D341Med (cell line): ENCODE measurements at regions not wholly inside any gene's neighbourhood (a gene's known extent, or its start where the extent isn't known, plus 50 kb on each side); places are given as distances from the start of the nearest gene placed in this dataset.
"Not testable (repeated sequence)": the region's sequence is repeated elsewhere in the genome, so short reads cannot be mapped to it uniquely, and the experiment has no call there.

Experiments
- DNase-seq: peaks from one replicate; pipeline ENCODE4 v3.0.0; 2012; ENCODE audit warnings: low spot score

GRCh38 chr18:39360072-39360471 is 1794.5 kb upstream of the CELF4 start:
- DNase-seq, result no peak

DNA sequence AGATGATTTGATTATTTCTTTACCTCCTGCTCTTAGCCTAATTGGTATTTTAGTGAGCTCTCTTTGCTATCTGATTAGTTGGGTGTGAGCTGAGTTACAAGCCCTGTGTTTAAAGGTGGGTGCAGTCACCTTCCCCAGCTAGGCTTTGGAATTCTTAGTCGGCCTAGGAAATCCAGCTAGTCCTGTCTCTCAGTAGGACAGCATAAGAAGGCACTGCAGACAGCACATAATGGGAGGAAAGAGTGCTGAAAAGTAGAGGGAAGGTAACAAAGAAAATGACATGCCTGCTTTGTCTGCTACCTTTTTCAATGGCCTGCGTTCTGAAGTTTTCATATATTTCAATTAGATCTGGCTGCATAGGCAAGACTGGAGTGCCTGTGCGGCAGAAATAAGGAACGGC is 1794.0 kb upstream of the CELF4 start:
- no peak for DNase-seq

DNA sequence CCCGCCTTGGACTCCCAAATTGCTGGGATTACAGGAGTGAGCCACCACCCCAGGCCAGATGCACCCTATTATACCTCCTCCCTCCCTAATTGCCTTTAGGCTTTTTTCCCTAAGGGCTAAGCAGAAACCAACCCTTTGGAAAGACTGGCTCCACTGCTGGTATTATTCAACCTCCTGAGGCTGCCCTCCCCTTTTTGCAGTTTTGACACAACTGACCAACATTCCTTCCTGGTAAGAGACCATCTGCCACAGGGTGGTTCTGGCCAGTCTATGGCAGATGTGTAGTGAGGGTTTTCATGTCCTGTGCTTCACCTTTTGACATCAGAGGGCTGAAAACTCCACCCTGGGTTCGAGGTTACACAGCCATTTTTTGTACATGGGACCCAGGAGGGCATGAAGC is 1785.3 kb upstream of the CELF4 start:
- DNase-seq, result no peak

DNA sequence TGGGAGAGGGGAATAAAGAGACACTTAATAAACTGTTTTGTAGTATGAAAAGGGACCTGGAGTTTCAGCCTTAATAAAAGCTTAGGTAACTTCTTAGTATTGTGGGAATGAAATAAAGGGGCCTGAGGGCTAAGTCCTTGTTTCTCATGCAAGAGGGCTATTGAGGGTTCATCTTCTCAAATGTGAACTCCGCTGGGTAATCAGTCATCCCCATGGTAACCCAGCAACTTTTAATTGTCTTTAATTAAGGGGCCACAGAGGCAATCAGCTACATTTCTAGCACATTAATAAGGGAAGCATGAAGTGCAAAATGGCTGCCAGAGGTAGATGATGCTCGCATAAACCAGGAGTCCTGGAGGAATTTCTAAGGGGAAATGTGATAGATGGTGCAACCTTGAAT is 1784.2 kb upstream of the CELF4 start:
- no peak for DNase-seq

DNA sequence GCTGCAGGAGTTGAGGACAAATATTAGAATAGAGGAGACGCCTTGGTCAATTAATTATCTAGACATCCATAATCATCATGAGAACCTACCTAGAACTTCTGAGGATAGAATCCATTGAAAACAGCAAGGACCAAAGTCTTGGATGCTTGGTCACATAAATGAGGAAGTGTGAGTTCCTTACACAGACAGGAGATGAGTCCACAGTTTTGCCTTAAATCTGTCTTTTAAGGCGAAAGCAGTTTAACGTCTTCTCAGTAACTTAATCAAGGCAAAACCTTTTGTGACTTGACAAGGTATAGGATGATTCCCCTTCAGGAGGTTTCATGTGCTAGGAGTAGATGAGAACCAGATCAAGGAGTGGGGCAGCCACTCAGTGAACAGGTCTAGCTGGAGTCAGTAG is 1783.2 kb upstream of the CELF4 start:
- DNase-seq, result no peak

- DNase-seq, result no peak
These were observed 1782.1 kb upstream of the CELF4 start for GRCh38 chr18:39347701-39348100.

DNA sequence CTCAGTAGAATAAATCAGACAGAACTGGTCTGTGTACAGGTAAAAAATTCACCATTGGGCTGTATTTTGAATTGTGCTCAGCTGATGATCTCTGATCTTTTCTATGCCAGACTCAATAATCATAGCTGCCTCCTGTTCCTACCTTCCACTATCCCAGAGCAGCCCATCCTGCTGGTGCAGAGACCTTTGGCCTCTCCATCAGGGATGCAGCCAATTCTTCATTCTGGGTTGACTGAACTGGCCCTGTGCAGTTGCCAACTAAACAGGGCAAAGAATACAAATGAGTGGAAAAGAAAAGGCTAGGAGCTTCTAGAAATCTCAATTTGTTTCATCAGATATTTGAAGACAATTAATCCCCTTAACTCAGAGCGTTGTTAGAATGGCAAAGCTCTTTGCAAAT is 1781.3 kb upstream of the CELF4 start:
- DNase-seq, result no peak

GRCh38 chr18:39345321-39345720 is 1779.7 kb upstream of the CELF4 start:
- DNase-seq, result no peak

DNA sequence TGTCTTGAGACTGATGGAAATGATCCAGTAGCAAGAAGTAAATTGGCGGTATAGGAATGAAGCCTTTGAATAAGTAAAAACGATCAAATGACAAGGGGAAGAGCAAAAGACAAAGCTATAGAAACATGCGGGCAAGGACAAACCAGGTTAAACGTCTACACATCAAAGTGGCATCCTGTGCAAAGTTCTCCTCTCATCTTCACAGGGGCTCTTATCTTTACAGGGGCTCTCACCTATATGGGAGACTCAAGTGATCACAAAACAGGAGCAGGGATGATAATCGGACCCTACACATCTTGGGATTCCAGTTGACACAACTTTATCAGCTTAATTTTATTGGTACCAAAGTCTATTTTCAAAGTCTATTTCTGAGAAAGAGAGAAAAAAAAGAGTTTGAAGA is 1778.9 kb upstream of the CELF4 start:
- no peak for DNase-seq

GRCh38 chr18:39341129-39341528 is 1775.5 kb upstream of the CELF4 start:
- DNase-seq, result no peak

DNA sequence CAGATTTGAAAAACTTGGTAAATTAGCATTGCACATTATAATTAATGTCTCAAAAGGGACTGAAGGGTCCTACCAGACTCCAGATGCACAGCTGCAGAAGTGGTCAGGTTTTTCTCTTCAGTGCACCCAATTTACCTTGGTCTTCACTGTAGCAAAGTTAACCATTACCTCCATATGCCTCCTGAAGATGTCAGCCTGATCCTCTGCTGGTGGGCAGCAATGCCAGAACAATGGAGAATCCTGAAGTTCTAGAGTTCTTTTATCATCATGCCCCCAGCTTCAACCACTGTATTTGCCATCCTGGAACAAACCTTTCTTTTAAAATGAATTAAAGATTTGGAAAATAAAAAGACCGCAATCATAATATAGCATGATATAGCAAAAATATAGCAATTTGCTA is 1774.8 kb upstream of the CELF4 start:
- no peak for DNase-seq

GRCh38 chr18:39329496-39330275 is 1764.1 kb upstream of the CELF4 start:
- no peak for DNase-seq

DNA sequence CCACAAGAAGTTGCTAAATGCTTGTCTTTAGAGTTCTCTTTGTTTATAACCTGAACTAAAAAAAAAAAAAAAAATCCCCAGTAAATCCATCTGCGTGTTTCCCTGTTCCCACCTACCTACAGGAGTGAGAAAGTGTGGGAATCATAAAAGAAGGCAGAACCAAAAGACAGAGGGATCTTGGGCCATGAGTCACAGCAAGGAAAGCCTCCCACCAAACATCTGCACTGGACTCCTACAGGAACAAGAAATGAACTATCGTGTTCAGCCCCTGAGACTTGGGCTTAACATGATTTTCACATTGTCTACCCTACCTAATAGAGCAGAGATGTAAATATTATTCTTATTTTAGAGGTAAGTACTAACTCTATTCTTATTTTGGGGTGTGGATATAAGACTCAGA is 1761.2 kb upstream of the CELF4 start:
- no peak for DNase-seq

GRCh38 chr18:39325973-39326372 is 1760.4 kb upstream of the CELF4 start:
- DNase-seq, result no peak

DNA sequence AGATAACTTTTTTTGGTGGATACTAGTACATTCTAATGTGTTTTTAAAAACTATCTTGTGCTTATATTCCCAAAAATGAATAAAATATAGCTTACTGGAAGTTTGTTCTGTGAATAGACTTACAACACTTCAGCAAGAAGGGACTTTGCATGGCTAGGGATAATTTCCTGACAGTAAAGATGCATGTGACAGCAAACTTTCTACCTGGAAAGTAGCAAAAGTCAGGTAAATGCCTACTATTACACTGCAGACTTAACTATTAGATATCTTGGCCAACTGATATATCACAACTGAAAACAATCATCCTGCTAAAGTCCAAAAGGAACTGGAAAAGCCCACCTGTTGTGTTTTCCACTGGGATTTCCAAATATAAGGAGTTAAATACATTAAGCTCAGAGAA is 1753.5 kb upstream of the CELF4 start:
- no peak for DNase-seq

GRCh38 chr18:39318462-39318861 is 1752.9 kb upstream of the CELF4 start:
- DNase-seq, result no peak

- DNase-seq, result no peak
These were observed 1752.4 kb upstream of the CELF4 start for GRCh38 chr18:39318008-39318407.

DNA sequence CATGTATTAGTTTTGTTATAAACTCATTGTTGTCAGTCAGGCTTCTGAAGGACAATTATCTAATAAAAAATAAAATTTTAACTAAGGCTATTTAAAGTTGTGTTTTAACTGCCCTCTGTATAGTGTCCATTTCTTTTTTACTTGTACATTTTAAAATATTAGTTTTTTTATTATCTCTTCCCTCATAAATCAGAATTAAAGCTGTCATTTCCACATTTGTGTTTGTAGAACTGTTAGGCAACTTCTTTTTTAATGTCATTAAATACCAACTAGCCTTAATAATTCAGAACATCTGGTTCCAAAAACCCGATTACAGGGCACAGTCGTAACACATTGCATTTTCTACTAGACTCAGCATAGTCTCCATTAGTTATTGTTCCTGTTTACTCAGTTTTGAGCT is 1749.0 kb upstream of the CELF4 start:
- DNase-seq, result no peak

DNA sequence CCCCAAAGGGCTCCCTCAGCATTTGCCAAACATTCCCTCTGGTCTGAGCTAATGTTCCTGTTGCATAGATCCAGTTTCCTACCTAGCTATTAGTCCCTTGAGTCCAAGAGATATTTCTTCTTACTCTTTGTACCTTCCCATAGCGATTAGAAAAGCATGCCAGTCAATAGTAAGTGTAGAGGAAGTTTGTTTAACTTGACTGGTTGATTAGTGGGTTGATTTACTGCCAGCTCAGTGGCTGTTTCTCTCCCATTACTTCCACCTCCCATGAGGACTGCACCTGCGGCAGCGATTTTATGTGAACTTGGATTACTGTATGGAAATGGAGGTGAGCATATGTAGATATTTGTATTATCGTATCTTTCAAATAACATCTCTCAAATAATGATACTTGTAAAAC is 1748.4 kb upstream of the CELF4 start:
- no peak for DNase-seq

- no peak for DNase-seq
These were observed 1745.6 kb upstream of the CELF4 start for GRCh38 chr18:39311111-39311712.

- DNase-seq, result not testable (repeated sequence)
These were observed 1743.4 kb upstream of the CELF4 start for GRCh38 chr18:39308931-39309521.

DNA sequence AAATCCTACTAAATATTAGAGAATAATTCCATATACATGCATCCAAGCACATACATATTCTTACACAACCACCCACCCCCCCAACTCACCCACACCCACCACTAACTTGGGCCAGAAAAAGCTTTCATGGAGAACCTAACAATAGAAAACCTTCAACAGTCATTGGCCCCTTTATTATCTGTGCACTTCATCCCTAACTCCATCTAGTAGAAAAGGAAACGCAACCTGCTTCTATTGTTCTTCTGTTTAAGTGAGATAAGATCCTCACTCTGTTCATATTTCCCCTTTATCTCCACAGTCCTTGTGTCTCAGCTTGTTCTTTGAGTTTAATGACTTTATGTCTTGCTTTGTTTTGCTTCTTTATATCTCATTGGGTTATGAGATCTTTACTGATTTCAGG is 1740.2 kb upstream of the CELF4 start:
- DNase-seq, result no peak

DNA sequence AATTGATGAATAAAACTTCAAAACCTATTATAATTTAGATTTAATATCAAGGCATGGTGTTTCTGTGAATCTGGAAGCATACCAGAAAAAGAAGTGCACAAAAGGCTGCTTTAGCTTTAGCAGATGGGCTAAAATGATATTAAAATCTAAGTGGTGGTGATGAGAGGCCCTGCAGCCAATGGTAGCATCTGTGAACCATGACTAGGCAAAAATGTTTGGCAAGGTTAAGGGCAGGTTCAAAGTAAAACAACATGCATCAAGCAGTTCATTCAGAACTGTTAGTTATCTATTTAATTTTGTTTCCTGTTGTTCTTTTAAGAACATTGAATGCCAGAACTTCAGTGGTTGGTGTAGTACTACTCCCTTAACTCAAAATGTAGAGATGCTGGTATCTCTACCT is 1736.9 kb upstream of the CELF4 start:
- DNase-seq, result no peak

DNA sequence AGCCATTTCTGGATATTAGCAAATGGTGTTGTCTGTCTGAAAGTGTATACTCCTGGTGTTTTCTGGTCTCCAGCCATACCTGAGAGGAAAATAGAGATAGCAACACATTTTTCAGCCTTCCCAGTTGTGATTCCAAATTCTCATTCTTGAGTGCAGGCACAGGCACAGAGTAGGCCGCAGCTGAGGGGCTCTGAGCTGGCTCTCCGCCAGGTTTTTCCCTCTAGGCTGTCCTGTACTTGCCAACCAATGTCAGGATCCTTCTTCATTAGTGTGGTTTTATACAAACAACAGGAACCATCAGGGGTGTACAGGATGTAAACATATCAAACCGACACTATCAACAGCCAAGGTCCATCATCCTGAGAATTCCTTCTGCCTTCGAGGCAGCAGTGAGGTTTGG is 1733.6 kb upstream of the CELF4 start:
- no peak for DNase-seq
